DOHH2 (cell line): ENCODE measurements at regions not wholly inside any gene's neighbourhood (a gene's known extent, or its start where the extent isn't known, plus 50 kb on each side); places are given as distances from the start of the nearest gene placed in this dataset.

Experiments
- H3F3A ChIP-seq: fragments of 200-600 bp; sonication (generic), shearing (Covaris generic); 2 replicates; pipeline ENCODE4 v1.6.0; 2016; ENCODE audit warnings: antibody characterized with exemption, mild to moderate bottlenecking; ENCODE audit not compliant: control insufficient read depth, insufficient read depth
- H3K27ac ChIP-seq: fragments of 200-600 bp; sonication (generic); 2 replicates; pipeline ENCODE4 v1.5.1; 2014; ENCODE audit warnings: low read depth, mild to moderate bottlenecking, low read length, moderate library complexity
- H3K27me3 ChIP-seq: fragments of 200-600 bp; sonication (generic); 2 replicates; pipeline ENCODE4 v1.6.1; 2014; ENCODE audit warnings: mild to moderate bottlenecking, low read length, mixed read lengths; ENCODE audit not compliant: control insufficient read depth
- H3K36me3 ChIP-seq: fragments of 200-600 bp; sonication (generic); 2 replicates; pipeline ENCODE4 v1.6.1; 2014; ENCODE audit warnings: mild to moderate bottlenecking, low read length, moderate library complexity, mixed read lengths; ENCODE audit not compliant: control insufficient read depth
- H3K4me1 ChIP-seq: fragments of 200-600 bp; sonication (generic); 2 replicates; pipeline ENCODE4 v1.6.1; 2014; ENCODE audit warnings: mild to moderate bottlenecking, low read length, mixed read lengths; ENCODE audit not compliant: control insufficient read depth
- H3K4me2 ChIP-seq: fragments of 200-600 bp; sonication (generic); 2 replicates; pipeline ENCODE4 v1.6.0; 2014; ENCODE audit warnings: mild to moderate bottlenecking, low read length, moderate library complexity
- H3K4me3 ChIP-seq: fragments of 200-600 bp; sonication (generic); 2 replicates; pipeline ENCODE4 v1.5.1; 2014; ENCODE audit warnings: mild to moderate bottlenecking, low read length, mixed read lengths
- H3K79me2 ChIP-seq: fragments of 200-600 bp; sonication (generic); 2 replicates; pipeline ENCODE4 v1.6.1; 2014; ENCODE audit warnings: mild to moderate bottlenecking, low read length, mixed read lengths; ENCODE audit not compliant: control insufficient read depth
- H3K9me2 ChIP-seq: fragments of 200-600 bp; sonication (generic); replicated peaks from 2 replicates; pipeline ENCODE4 v1.6.1; 2014; ENCODE audit warnings: mild to moderate bottlenecking, low read length, mixed read lengths; ENCODE audit not compliant: control insufficient read depth
- H3K9me3 ChIP-seq: fragments of 200-600 bp; sonication (generic); 2 replicates; pipeline ENCODE4 v1.6.1; 2014; ENCODE audit warnings: antibody characterized with exemption, low read length, mixed read lengths; ENCODE audit not compliant: control insufficient read depth, insufficient read depth
- H4K20me1 ChIP-seq: fragments of 200-600 bp; sonication (generic); 2 replicates; pipeline ENCODE4 v1.6.0; 2014; ENCODE audit warnings: low read depth, mild to moderate bottlenecking, antibody characterized with exemption, low read length, moderate library complexity; ENCODE audit not compliant: control insufficient read depth, insufficient read depth
- EZH2phosphoT487 ChIP-seq: fragments of 200-600 bp; sonication (generic); IDR thresholded peaks from 2 replicates; pipeline ENCODE4 v1.6.1; 2017; ENCODE audit warnings: borderline replicate concordance, mild to moderate bottlenecking, antibody characterized with exemption, low read length, moderate library complexity, mixed read lengths
- TF ChIP-seq, protein P1 (sequence below): fragments of 200-600 bp; sonication (generic); IDR thresholded peaks from one replicate; pipeline ENCODE4 v1.5.1; 2014; ENCODE audit warnings: antibody characterized with exemption, mild to moderate bottlenecking, low read depth, low read length; ENCODE audit not compliant: poor library complexity, severe bottlenecking

DNA sequence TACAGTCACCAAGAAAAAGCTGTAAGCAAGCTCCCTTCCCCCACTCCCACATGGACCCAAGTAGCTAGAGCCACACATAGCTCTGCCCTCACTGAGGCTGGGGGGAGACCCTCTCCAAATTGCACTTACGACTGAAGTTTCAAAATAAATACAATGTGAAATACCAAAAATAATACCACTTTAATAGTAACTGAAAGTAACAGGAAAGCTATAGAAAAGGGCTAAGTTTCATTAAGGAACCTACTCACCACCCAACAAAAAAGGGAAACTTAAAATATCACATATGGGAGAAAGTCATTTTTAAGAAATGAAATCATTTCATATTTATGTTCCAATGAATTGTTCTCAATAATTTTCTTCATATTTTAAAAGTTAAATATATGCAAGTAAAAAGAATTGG, 130.4 kb upstream of the UBE2E2 start:
- TF ChIP-seq, protein P1, sequence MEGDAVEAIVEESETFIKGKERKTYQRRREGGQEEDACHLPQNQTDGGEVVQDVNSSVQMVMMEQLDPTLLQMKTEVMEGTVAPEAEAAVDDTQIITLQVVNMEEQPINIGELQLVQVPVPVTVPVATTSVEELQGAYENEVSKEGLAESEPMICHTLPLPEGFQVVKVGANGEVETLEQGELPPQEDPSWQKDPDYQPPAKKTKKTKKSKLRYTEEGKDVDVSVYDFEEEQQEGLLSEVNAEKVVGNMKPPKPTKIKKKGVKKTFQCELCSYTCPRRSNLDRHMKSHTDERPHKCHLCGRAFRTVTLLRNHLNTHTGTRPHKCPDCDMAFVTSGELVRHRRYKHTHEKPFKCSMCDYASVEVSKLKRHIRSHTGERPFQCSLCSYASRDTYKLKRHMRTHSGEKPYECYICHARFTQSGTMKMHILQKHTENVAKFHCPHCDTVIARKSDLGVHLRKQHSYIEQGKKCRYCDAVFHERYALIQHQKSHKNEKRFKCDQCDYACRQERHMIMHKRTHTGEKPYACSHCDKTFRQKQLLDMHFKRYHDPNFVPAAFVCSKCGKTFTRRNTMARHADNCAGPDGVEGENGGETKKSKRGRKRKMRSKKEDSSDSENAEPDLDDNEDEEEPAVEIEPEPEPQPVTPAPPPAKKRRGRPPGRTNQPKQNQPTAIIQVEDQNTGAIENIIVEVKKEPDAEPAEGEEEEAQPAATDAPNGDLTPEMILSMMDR, result no peak
- TF ChIP-seq EZH2phosphoT487, result no peak
- Histone ChIP-seq H3K9me2 (no peaks in the 10 kb centered on the region), H4K20me1 (no peaks in the 10 kb centered on the region), H3K4me1 (peaks cover 7% of the 10 kb centered on the region), H3K36me3 (no peaks in the 10 kb centered on the region), H3K27me3 (no peaks in the 10 kb centered on the region), H3F3A (no peaks in the 10 kb centered on the region), H3K4me3 (no peak overlapping the region), H3K79me2 (no peaks in the 10 kb centered on the region), H3K27ac (no peak overlapping the region), H3K4me2 (no peak overlapping the region), H3K9me3 (no peaks in the 10 kb centered on the region)

DNA sequence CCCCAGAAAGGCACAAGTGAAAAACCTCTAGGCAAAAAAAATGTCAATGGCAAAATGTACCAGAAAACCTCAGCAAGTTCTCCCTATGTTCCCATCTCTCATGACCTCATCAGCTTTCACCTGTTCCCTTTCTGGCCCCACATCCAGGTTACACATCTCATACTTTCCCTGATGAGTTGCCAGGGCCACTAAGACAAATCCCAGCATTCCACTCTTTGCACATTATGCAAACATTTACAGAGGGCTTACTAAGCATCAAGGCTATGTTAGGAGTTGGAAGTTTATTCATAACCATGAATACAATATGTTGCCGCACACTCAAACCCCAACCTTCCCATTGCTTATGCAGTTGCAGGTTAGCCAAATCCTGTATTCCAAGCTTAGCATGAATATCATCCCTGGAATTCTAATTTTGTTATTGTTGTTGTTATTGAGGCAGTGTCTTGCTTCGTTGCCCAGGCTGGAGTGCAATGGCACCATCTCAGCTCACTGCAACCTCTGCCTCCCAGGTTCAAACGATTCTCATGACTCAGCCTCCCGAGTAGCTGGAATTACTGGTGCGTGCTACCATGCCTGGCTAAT, 129.3 kb upstream of the UBE2E2 start:
- H3K4me1 ChIP-seq, result peaks cover 7% of the 10 kb centered on the region
- TF ChIP-seq, protein P1, result no peak
- TF ChIP-seq EZH2phosphoT487, result no peak
- H3K9me2 ChIP-seq, result no peaks in the 10 kb centered on the region
- H3K27me3 ChIP-seq, result no peaks in the 10 kb centered on the region
- no peak overlapping the region for H3K27ac ChIP-seq
- no peak overlapping the region for H3K4me3 ChIP-seq
- no peaks in the 10 kb centered on the region for H3K36me3 ChIP-seq
- no peaks in the 10 kb centered on the region for H4K20me1 ChIP-seq
- H3F3A ChIP-seq, result no peaks in the 10 kb centered on the region
- no peaks in the 10 kb centered on the region for H3K9me3 ChIP-seq
- H3K79me2 ChIP-seq, result no peaks in the 10 kb centered on the region
- H3K4me2 ChIP-seq, result no peak overlapping the region

DNA sequence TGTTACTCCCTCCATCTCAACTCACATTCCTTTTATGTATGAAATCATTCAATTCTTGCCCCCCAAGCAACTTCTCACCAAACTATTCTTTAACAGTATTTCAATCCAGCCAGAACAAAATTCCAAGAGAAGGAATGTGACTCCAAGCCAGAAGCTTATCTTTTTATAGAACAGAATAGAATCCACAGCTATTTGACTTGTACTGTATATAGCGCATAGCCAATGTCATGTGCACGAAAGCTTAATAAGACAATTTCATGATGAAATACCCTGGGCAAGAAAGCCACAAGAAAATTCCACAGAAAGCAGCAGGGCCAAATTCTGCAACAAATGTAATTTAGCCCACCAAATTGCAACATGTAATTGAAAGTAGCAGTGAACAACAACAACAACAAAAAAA, 127.6 kb upstream of the UBE2E2 start:
- Histone ChIP-seq H4K20me1 (no peaks in the 10 kb centered on the region), H3K4me2 (no peak overlapping the region), H3K27me3 (no peaks in the 10 kb centered on the region), H3F3A (no peaks in the 10 kb centered on the region), H3K4me1 (peaks cover 7% of the 10 kb centered on the region), H3K4me3 (no peak overlapping the region), H3K27ac (no peak overlapping the region), H3K9me3 (no peaks in the 10 kb centered on the region), H3K9me2 (no peaks in the 10 kb centered on the region), H3K36me3 (no peaks in the 10 kb centered on the region), H3K79me2 (no peaks in the 10 kb centered on the region)
- TF ChIP-seq, protein P1, result no peak
- TF ChIP-seq EZH2phosphoT487, result no peak
